ENCODE measurements at regions not wholly inside any gene's neighbourhood (a gene's known extent, or its start where the extent isn't known, plus 50 kb on each side); places are given as distances from the start of the nearest gene placed in this dataset.

GRCh38 chr4:182111586-182111985, 131.6 kb upstream of the TENM3 start:
- TF ChIP-seq POLR2A (IDR thresholded peaks at IDR 0.05; ENCODE audit: low read depth, low read length) = no peak
- no peak for TF ChIP-seq POLR2AphosphoS5 (IDR thresholded peaks at IDR 0.05; ENCODE audit: low read depth, low read length)
- no peak for TF ChIP-seq TAF1 (IDR thresholded peaks at IDR 0.05; ENCODE audit: borderline replicate concordance, low read depth, low read length)
